Lung (tissue), 11 donors: ENCODE measurements at regions not wholly inside any gene's neighbourhood (a gene's known extent, or its start where the extent isn't known, plus 50 kb on each side); places are given as distances from the start of the nearest gene placed in this dataset.

Experiments used
- ATAC-seq: fragments of 200-7000 bp; cut with Tn5 transposase; one replicate; pipeline ENCODE4 v1.9.1; 2020; ENCODE audit warnings: moderate number of reproducible peaks; ENCODE audit not compliant: insufficient read depth, low FRiP score
- DNase-seq, 3 donors: peaks; one replicate each; pipeline ENCODE4 v3.0.0-alpha.2; 2013 to 2017
- H3K27ac ChIP-seq, 2 donors: one replicate each; pipeline ENCODE4 v1.5.1; 2013; ENCODE audit warnings: mild to moderate bottlenecking in 2 of 2, moderate library complexity in 2 of 2, control low read depth in 1 of 2, inconsistent platforms in 1 of 2, low read depth in 1 of 2, low read length in 1 of 2
- H3K27me3 ChIP-seq, 3 donors: one replicate each; pipeline ENCODE4 v1.5.1; 2013; ENCODE audit warnings: low read length in 2 of 3; ENCODE audit not compliant: control insufficient read depth in 3 of 3, insufficient read depth in 3 of 3
- H3K36me3 ChIP-seq, 4 donors: one replicate each; pipeline ENCODE4 v1.5.1; 2013; ENCODE audit warnings: low read length in 4 of 4, mild to moderate bottlenecking in 1 of 4, moderate library complexity in 1 of 4; ENCODE audit not compliant: control insufficient read depth in 4 of 4, insufficient read depth in 4 of 4
- H3K4me1 ChIP-seq, 5 donors: one replicate each; pipeline ENCODE4 v1.5.1; 2013; ENCODE audit warnings: low read length in 5 of 5, mild to moderate bottlenecking in 2 of 5, moderate library complexity in 1 of 5; ENCODE audit not compliant: control insufficient read depth in 5 of 5, insufficient read depth in 5 of 5
- H3K4me3 ChIP-seq: one replicate; pipeline ENCODE4 v1.5.1; 2013; ENCODE audit warnings: mild to moderate bottlenecking, control low read depth, moderate library complexity
- H3K9ac ChIP-seq, 2 donors: one replicate each; pipeline ENCODE4 v1.5.1; 2013; ENCODE audit warnings: low read length in 2 of 2, control low read depth in 1 of 2; ENCODE audit not compliant: insufficient read depth in 1 of 2
- H3K9me3 ChIP-seq, 4 donors: one replicate each; pipeline ENCODE4 v1.5.1; 2013; ENCODE audit warnings: low read length in 3 of 4, mild to moderate bottlenecking in 1 of 4, moderate library complexity in 1 of 4; ENCODE audit not compliant: control insufficient read depth in 4 of 4, insufficient read depth in 3 of 4
- CTCF ChIP-seq: IDR thresholded peaks from 2 replicates; pipeline ENCODE4 v1.5.1; 2012; ENCODE audit warnings: mild to moderate bottlenecking; ENCODE audit errors: control extremely low read depth, extremely low read depth
- WGBS, 2 donors: extraction: QIAGEN DNeasy Blood & Tissue Kit; methylation state at CpG; one replicate each; pipeline ENCODE4 v1.1.7; 2013; 5-methylcytosine and 5-hydroxymethylcytosine counted together
- donor health status: control.
- donor health status: control.
- donor health status: Bipolar disorder and iron deficiency.
- donor health status: healthy.
- donor health status: DM: yes; HTN: yes; CAD: no.

DNA sequence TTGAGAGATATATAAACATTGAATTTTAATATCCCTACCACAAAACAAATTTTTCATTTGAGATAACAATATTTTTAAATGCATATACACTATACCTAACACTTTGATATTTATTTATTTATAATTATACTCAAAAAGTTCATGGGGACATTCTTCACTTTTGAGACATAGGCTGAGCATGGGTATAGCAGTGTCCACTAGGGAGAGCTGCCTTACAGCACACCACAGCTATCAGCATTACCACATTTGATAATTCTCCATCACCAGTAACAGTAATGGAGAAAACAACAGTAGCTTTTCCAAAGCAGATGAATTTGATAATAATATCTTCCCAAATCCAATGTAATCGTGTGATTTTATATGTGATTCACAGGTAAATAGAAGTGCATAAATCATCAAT is 626.1 kb downstream of the DACH1 start:
- TF ChIP-seq CTCF: peak; percentile 1
- WGBS, 2 donors: 59 to 86% methylated on average over 1 of the region's 1 CpG
- H3K4me1 ChIP-seq: peaks cover 0 to 28% (median 10%) of the 10 kb centered on the region in 5 donors
- H3K9me3 ChIP-seq: no peaks in the 10 kb centered on the region
- H3K27me3 ChIP-seq: no peaks in the 10 kb centered on the region
- ATAC-seq: no peak
- H3K36me3 ChIP-seq: no peaks in the 10 kb centered on the region
- no peak overlapping the region for H3K27ac ChIP-seq
- H3K4me3 ChIP-seq: no peak overlapping the region
- peak; percentile 20 to 78 (median 67) for DNase-seq
- H3K9ac ChIP-seq: no peak overlapping the region

GRCh38 chr13:71237332-71237731 is 629.7 kb downstream of the DACH1 start:
- Histone ChIP-seq H3K9me3 (no peaks in the 10 kb centered on the region), H3K4me3 (no peak overlapping the region), H3K4me1 (peaks cover 0 to 13% (median under 1%) of the 10 kb centered on the region in 5 donors), H3K36me3 (no peaks in the 10 kb centered on the region), H3K27ac (no peak overlapping the region), H3K27me3 (no peaks in the 10 kb centered on the region), H3K9ac (no peak overlapping the region)
- 66 to 78% methylated on average over 3 of the region's 3 CpGs for WGBS, 2 donors
- TF ChIP-seq CTCF: no peak
- no peak for ATAC-seq
- DNase-seq: no peak

GRCh38 chr13:71219698-71220415 is 647.1 kb downstream of the DACH1 start:
- ATAC-seq (no peak), DNase-seq (no peak)
- 88 to 93% methylated on average over 8 of the region's 8 CpGs for WGBS, 2 donors
- Histone ChIP-seq H3K4me1 (no peaks in the 10 kb centered on the region), H3K4me3 (no peak overlapping the region), H3K27me3 (no peaks in the 10 kb centered on the region), H3K9ac (no peak overlapping the region), H3K27ac (no peak overlapping the region), H3K9me3 (no peaks in the 10 kb centered on the region), H3K36me3 (no peaks in the 10 kb centered on the region)
- TF ChIP-seq CTCF: no peak

DNA sequence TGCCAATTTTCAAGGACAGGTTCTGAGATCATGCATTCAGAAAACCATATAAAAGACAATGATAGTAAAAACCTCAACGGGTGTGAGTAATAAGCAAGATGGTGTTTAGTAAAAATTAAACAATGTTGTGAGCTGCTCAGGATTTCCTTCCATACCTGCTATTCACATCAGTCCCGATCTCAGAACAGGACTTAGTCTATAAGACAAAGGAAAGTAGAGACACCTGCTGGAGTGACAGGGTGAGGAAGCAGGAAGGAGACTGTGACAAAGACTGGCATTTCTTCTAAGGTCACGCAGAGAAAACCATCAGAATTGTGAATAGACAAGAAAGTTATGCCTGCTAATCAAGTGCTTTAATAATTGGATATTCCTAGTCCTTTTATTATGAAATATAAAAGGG is 648.0 kb downstream of the DACH1 start:
- Histone ChIP-seq H3K27me3 (no peaks in the 10 kb centered on the region), H3K27ac (no peak overlapping the region), H3K4me3 (no peak overlapping the region), H3K9me3 (no peaks in the 10 kb centered on the region), H3K4me1 (no peaks in the 10 kb centered on the region), H3K9ac (no peak overlapping the region), H3K36me3 (no peaks in the 10 kb centered on the region)
- ATAC-seq (no peak), DNase-seq (no peak)
- TF ChIP-seq CTCF: no peak
- 48 to 66% methylated on average over 3 of the region's 3 CpGs for WGBS, 2 donors
